RPMI7951 (cell line): ENCODE measurements at regions not wholly inside any gene's neighbourhood (a gene's known extent, or its start where the extent isn't known, plus 50 kb on each side); places are given as distances from the start of the nearest gene placed in this dataset.
A peak's percentile ranks its signal among the peaks of the same experiment; 100 is the strongest.

Source experiments
- DNase-seq: peaks from one replicate; pipeline ENCODE4 v3.0.0-alpha.2; 2012; ENCODE audit warnings: low read depth

DNA sequence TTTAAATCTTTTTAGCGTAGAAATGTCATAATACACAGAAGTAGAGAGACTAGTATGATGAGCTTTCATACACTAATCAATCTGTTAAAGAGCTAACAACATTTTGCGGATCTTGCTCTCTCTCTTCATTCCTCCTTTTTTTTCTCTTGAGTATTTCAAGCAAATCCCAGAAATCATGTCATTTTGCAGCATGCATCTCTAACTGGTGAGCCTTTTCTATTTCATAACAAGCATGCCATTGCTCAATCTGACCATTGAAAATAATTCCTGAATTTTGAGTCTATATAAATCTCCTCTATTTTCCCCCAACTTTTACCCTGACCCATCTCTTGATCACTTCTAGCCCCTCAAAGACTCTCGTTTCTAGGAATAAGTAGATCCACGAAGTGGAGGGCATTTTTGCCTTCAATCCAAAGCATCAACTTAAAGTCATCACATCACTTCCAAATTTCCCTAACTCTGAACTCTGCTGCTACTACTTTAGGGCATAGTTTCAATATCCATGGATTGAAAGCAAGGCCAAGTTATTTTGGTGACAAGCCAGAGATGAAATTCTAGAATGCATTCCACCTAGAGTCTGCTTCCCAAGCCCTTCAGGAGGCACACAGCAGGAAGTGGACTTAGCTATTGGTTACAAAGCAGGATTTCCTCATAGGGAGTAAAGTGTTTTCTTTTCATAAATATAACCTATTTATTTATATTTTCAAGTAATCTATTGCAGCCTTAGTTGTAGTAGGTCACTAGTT is 253.5 kb upstream of the ZPLD1 start:
- no peak for DNase-seq

GRCh38 chr3:102182162-102182561 is 252.7 kb upstream of the ZPLD1 start:
- no peak for DNase-seq

- DNase-seq, result no peak
These were observed 251.6 kb upstream of the ZPLD1 start for GRCh38 chr3:102183186-102183585.

GRCh38 chr3:102183623-102184022 is 251.2 kb upstream of the ZPLD1 start:
- no peak for DNase-seq

DNA sequence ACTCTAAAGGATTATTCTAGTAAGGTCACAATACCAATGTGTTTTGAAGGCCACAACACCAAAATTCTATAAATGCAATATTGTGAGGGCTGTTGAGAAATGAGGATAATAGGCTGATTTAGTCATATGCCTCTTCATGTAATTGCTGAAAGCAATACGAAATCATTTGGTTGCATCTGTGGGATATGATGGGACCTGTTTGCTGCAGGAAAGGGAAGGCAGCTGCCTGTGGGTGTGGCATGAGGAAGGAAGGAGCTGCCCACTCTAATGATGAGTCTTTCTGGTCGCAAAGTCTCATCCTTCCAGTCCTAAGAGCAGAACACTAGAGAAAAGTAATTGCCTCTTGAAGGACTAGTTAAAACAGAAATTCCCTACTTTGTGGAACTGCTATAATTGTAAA is 245.3 kb upstream of the ZPLD1 start:
- no peak for DNase-seq

- no peak for DNase-seq
These were observed 244.7 kb upstream of the ZPLD1 start for GRCh38 chr3:102189956-102190723.

GRCh38 chr3:102192575-102192974 is 242.2 kb upstream of the ZPLD1 start:
- DNase-seq, result no peak

- no peak for DNase-seq
These were observed 241.6 kb upstream of the ZPLD1 start for GRCh38 chr3:102193255-102193654.

GRCh38 chr3:102194001-102194400 is 240.8 kb upstream of the ZPLD1 start:
- no peak for DNase-seq

GRCh38 chr3:102194760-102195159 is 240.1 kb upstream of the ZPLD1 start:
- DNase-seq, result no peak

- no peak for DNase-seq
These were observed 239.4 kb upstream of the ZPLD1 start for GRCh38 chr3:102195198-102195948.

- DNase-seq, result no peak
These were observed 234.7 kb upstream of the ZPLD1 start for GRCh38 chr3:102200126-102200525.

DNA sequence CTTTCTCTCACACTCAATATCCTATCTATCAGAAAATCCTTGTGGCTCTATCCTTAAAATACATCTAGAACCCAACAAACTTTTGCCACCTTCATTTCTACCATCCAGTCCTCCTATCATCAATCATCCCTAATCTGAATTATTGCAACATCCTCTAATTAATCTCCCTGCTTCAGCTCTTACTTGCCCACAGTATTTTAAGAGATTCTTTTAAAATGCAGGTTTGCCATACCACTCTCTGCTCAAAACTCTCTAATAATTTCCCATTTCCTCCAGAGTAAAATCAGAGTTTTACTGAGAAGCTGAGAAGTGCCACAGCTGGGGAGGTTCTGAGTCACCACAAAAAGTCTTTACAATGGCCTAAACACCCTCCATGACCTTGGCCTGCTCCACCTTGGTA is 234.3 kb upstream of the ZPLD1 start:
- DNase-seq, result no peak

DNA sequence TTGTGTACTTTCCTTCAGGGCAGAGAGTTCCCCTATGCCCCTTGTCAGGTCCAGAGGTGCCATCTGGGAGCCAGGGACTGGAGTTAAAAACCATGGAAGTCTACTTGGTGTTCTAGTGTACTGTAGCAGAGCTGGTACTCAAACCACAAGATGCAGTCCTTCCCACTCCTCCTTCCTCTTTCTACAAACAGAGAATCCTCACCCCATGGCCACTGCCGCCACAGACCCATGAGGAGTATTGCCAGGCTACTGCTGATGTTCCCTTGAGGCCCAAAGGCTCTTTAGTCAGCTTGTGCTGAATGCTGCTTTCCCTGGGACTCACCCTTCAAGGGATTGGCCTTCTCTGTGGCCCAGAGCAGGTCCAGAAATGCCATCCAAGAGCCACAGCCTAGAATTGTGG is 229.2 kb upstream of the ZPLD1 start:
- no peak for DNase-seq

GRCh38 chr3:102206511-102207031 is 228.2 kb upstream of the ZPLD1 start:
- peak; percentile 30 for DNase-seq

DNA sequence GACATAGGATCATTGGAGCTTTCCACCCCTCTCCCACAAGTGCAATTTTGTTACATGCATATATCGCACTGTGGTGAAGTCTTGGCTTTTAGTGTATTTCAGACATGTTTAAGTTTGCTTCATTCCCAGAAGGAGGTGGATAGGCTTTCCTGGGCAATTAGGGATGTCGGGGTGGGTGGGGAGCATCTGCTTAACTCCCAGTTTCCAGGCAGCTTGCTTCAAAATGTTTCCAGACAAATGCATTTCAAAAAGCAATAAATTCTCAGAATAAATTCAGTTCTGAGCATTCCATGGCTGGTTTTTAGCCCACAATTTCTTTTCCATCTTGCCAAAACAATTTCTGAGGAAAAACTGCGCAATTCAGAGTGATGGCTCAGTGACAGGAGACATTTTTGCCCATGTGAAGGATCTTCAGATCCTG is 227.7 kb upstream of the ZPLD1 start:
- no peak for DNase-seq

GRCh38 chr3:102215166-102215565 is 219.6 kb upstream of the ZPLD1 start:
- DNase-seq, result no peak

DNA sequence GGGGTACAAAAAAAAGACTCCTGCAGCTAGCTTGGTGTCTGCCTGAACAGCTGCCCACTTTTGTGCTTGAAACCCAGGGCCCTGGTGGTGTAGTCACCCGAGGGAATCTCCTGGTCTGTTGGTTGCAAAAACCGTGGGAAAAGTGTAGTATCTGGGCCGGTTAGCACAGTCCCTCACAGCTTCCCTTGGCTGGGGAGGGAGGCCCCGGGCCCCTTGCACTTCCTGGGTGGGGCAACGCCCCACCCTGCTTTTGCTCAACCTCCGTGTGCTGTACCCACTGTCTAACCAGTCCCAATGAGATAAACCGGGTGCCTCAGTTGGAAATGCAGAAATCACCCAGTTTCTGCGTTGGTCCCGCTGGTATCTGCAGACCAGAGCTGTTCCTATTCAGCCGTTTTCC is 211.7 kb upstream of the ZPLD1 start:
- DNase-seq, result no peak

DNA sequence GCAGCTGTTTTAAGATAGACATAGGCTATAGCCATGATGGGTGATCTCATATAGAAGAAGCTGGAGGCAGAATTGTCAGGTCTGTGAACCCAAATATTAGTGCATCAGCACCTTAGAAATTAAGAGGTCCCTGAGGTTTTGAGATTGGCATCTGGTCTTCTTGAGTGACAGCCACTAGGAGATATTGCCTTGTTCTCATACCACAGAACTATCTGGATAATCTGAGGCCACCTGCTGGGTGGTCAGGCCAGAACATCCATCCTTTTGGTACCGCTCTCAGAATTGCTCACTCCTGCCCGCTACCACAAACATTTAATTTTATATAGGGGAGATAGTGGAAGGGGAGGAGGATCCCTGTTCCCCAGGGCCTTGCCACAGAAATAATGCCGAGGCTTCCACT is 210.6 kb upstream of the ZPLD1 start:
- DNase-seq, result peak; percentile 17

DNA sequence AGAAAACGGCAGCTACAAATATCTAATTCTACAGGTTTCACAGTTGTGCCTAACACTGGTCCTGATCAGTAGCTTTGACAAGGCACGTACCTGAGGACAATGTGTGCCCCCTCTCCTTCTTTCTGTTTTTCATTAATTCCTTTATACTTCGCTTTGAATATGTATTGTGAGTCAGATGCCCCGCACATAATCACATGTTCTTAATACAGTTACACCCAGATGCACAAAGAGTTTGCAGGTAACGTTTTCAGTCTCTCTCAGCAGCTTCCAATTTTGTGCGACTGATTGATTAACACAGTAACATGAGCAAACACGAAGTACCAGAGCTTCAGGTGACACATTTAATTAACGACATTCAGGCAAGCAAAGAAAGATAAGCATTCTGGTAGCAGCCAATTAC is 209.8 kb upstream of the ZPLD1 start:
- no peak for DNase-seq

GRCh38 chr3:102225407-102226132 is 209.2 kb upstream of the ZPLD1 start:
- DNase-seq, result peak; percentile 59

GRCh38 chr3:102226463-102226862 is 208.4 kb upstream of the ZPLD1 start:
- no peak for DNase-seq
